GM20431 (cell line): ENCODE measurements at regions not wholly inside any gene's neighbourhood (a gene's known extent, or its start where the extent isn't known, plus 50 kb on each side); places are given as distances from the start of the nearest gene placed in this dataset.
"Not testable (repeated sequence)": the region's sequence is repeated elsewhere in the genome, so short reads cannot be mapped to it uniquely, and the experiment has no call there.

ENCODE experiments used
- in situ Hi-C: fragments of 300-500 bp; cut with MseI, MboI; formaldehyde crosslinking; loops from one replicate; pipeline ENCODE4 v1.15.0; 2020; ENCODE audit warnings: low sequenced_read_pairs; ENCODE audit not compliant: unreplicated experiment

GRCh38 chr12:107361970-107362369 is 268.6 kb upstream of the CRY1 start:
- in situ Hi-C loops, result no loop called here

- in situ Hi-C loops, result no loop called here
These were observed 269.6 kb upstream of the CRY1 start for GRCh38 chr12:107362960-107363359.

GRCh38 chr12:107364875-107365518 is 271.6 kb upstream of the CRY1 start:
- in situ Hi-C loops, result no loop called here

GRCh38 chr12:107365703-107366102 is 272.4 kb upstream of the CRY1 start:
- in situ Hi-C loops, result no loop called here

GRCh38 chr12:107366322-107366721 is 273.0 kb upstream of the CRY1 start:
- in situ Hi-C loops, result no loop called here

- in situ Hi-C loops, result no loop called here
These were observed 275.2 kb upstream of the CRY1 start for GRCh38 chr12:107368586-107368985.

- in situ Hi-C loops, result no loop called here
These were observed 275.7 kb upstream of the CRY1 start for GRCh38 chr12:107369006-107369405.

GRCh38 chr12:107369679-107370078 is 276.3 kb upstream of the CRY1 start:
- in situ Hi-C loops, result no loop called here

GRCh38 chr12:107372229-107372658 is 278.9 kb upstream of the CRY1 start:
- in situ Hi-C loops, result no loop called here

- in situ Hi-C loops, result no loop called here
These were observed 280.0 kb upstream of the CRY1 start for GRCh38 chr12:107373238-107373809.

GRCh38 chr12:107374161-107374840 is 281.0 kb upstream of the CRY1 start:
- in situ Hi-C loops, result no loop called here

GRCh38 chr12:107375231-107375630 is 281.9 kb upstream of the CRY1 start:
- in situ Hi-C loops, result no loop called here

- in situ Hi-C loops, result no loop called here
These were observed 284.4 kb upstream of the CRY1 start for GRCh38 chr12:107377596-107378385.

GRCh38 chr12:107378609-107379008 is 285.3 kb upstream of the CRY1 start:
- in situ Hi-C loops, result no loop called here

- in situ Hi-C loops, result not testable (repeated sequence)
These were observed 285.9 kb upstream of the CRY1 start for GRCh38 chr12:107379142-107379851.

- in situ Hi-C loops, result no loop called here
These were observed 286.7 kb upstream of the CRY1 start for GRCh38 chr12:107379852-107380567.

GRCh38 chr12:107384645-107385044 is 291.3 kb upstream of the CRY1 start:
- in situ Hi-C loops, result no loop called here

GRCh38 chr12:107385509-107385908 is 292.2 kb upstream of the CRY1 start:
- in situ Hi-C loops, result no loop called here

- in situ Hi-C loops, result no loop called here
These were observed 293.2 kb upstream of the CRY1 start for GRCh38 chr12:107386569-107386968.

GRCh38 chr12:107388263-107388662 is 294.9 kb upstream of the CRY1 start:
- in situ Hi-C loops, result no loop called here
